H1 (cell line): ENCODE measurements at regions not wholly inside any gene's neighbourhood (a gene's known extent, or its start where the extent isn't known, plus 50 kb on each side); places are given as distances from the start of the nearest gene placed in this dataset.

Experiments used
- CBX8 ChIP-seq: fragments of 300-800, 300-1000 bp; sonication (generic); IDR thresholded peaks from 2 replicates; pipeline ENCODE4 v1.7.1; 2016; ENCODE audit warnings: low read depth, low read length, borderline replicate concordance
- GABPA ChIP-seq: IDR thresholded peaks from 2 replicates; pipeline ENCODE4 v1.6.1; 2011; ENCODE audit warnings: mild to moderate bottlenecking, low read length, moderate library complexity, borderline replicate concordance; ENCODE audit not compliant: insufficient read depth
- SAP30 ChIP-seq: fragments of 300-600 bp; sonication (generic); IDR thresholded peaks from 2 replicates; pipeline ENCODE4 v1.7.1; 2012; ENCODE audit warnings: low read length, moderate library complexity, mild to moderate bottlenecking, inconsistent platforms; ENCODE audit not compliant: insufficient read depth, insufficient replicate concordance

DNA sequence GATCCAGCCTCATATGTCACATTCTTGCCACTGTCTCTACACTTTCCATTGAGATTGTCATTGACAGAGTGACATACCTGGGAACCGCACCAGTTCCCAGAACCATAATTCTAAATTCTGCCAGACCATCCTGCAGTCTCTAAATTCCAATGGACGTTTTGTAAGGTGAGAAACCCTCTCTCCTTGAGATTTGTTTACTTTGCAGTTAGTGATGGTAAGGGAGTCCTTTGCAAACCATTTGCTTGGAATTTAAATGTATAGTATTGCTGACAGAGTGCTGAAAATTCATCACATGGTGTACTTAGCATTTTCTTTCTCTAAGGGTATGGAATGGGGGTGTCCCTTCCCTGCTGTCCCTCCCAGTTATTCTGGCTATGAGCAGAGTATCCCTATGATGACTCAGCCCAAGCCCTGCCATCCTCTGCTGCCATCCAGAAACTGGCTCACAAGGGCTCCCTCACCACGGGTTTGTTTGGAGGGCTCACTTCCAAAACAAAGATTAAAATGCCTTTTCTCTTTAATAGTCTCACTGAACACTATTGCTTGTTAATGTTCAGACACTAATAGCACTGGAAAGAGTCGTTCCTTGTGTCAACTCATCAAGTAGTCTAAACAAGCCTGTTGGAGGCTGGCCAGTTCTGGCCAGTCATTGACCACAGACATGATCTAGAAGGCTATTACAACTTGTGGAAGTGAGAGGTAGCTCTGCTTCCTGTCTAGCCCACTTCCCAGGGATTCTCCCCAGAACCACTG lies 129.0 kb upstream of the HMGA2 start (continued):
- TF ChIP-seq CBX8 (no peak), GABPA (no peak), SAP30 (no peak)
- TF ChIP-seq, all 59 proteins: peak for 0
